Activated CD8-positive, alpha-beta memory T cell treated with anti-CD3 and anti-CD28 coated beads for 4 hours (primary cell): ENCODE measurements at regions not wholly inside any gene's neighbourhood (a gene's known extent, or its start where the extent isn't known, plus 50 kb on each side); places are given as distances from the start of the nearest gene placed in this dataset.
"Not testable (repeated sequence)": the region's sequence is repeated elsewhere in the genome, so short reads cannot be mapped to it uniquely, and the experiment has no call there.

Experiments used
- DNase-seq, 2 donors: peaks; one replicate each; pipeline ENCODE4 v3.0.0-alpha.2; 2020; ENCODE audit warnings: low read depth in 2 of 2

DNA sequence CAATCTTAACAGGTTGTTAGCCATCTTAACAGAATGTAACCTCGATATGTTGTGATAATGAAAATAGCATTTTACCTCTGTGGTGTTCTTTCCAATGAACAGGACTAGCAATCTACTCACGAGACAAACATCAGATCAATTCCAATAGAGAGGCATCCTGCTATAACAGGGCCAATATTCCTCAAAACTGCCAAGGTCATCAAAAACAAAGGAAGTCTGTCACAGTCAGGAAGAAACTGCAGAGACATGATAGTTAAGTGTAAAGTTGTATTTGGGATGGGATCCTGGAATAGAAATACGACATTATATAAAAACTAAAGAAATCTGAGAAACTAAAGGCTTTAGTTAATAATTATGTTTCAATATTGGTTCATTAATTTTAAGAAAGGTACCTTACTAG, 588.9 kb upstream of the NETO1 start:
- DNase-seq = no peak

- no peak for DNase-seq
Observed at GRCh38 chr18:73452866-73453265, 585.1 kb upstream of the NETO1 start.

GRCh38 chr18:73446502-73446901, 578.7 kb upstream of the NETO1 start:
- DNase-seq = no peak

DNA sequence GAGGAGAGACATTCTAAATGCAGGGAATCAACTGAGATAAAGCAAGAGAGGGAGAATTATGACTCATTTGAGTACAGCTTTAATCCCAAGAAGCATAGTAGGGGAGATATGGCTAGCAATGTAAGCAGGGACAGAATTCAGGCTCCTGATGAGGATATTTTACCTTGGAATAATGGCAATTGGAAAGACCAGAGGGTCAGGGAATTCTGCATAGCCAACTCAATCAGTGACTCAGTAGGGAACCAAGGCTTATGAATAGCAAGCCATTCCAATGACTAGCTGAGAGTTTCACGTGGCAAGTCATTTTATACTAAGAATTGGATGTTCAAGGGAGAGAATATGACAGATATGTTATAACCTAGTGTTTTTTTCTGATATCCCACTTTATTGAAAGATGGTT, 563.8 kb upstream of the NETO1 start:
- no peak for DNase-seq

DNA sequence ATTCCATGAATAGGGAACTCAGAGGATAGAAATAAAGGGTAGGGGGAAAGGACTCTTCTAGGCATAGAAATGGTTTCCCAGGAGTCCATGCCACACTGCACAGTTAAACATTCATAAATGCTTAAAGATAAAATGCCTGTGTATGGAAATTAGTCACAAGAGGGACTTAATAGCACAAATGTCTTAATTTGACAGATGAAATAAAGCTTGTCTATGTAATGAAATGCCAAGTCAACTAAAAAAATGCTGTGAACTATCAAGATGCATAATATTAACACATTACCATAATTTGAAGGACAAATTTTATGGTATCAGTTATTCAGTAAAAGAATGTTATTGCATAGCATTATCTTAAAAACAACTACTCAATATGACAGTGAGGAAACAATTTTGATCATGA, 553.2 kb upstream of the NETO1 start:
- DNase-seq = no peak

GRCh38 chr18:73419531-73419930, 551.7 kb upstream of the NETO1 start:
- DNase-seq = no peak

DNA sequence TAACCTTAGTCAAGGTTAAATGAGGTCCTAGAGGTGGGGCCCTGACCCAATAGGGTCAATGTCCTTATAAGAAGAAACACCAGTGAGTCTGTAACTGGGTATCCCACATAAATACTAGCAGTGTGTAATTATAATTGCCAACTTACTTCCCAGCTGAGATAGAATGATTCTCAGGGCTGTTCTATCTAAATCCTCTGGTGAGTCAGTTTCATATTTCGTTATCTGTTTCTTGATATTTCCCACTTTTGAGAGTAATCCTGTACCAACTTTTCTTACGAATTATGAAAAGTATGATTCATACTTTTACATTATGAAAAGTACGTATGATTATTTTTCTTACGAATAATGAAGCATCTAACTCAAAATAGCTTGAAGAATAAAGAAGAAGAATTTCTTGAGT, 546.8 kb upstream of the NETO1 start:
- no peak for DNase-seq

DNA sequence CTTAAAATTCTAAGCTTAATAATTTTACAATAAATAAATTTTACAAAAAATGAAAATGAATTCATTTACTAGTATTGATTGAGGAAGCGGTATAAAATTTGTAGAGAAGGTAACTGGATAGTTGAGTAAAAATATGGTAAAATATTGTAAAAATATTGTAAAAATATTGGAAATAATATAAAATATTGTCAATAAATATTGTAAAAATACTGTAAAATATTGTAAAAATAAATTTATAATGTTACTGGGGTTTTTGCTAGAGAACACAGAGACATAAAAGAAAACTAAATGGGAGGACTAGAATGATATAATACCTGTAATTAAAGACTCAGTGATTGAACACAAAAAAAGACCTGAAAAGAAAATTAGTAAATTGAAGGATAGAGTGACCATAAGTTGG, 546.3 kb upstream of the NETO1 start:
- no peak for DNase-seq

GRCh38 chr18:73409242-73409641, 541.5 kb upstream of the NETO1 start:
- no peak for DNase-seq

DNA sequence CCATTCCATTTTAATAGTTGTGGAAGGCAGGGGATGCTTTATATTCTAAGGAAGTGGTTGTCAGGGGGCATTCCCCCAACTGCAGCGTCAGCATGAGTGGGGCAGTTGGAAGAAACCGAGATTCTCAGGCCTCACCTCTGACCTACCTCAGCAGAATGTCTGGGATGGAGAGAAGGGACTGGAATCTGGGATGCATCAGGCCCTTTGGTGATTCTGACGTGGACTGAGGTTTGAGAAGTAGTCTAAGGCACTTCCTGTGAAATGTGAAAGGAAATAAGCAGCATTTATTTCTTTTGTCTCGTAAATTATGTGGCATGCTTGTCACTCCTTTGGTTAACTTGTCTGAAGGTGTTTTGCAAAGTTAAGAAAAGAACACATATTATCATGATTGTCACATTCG, 540.7 kb upstream of the NETO1 start:
- no peak for DNase-seq

- DNase-seq = no peak
Observed at GRCh38 chr18:73407506-73407905, 539.7 kb upstream of the NETO1 start.

DNA sequence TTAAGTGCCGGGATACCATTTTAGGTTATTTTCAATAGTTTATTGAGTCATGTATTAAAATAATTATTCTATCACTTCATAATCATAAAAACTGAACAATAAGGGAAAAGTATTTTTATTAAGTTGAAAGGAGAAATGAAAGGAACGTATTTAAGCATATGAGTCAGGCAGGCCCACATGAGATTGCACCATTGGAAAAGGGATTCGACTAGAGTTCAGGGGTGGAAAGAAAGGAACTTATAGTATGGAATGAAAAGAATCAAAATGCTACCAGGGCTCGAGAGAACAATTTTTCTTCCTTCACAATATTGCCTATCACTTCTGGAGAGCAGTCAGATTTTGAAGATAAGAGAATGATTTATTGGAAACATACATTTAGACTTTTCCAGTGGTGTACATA, 516.5 kb upstream of the NETO1 start:
- no peak for DNase-seq

DNA sequence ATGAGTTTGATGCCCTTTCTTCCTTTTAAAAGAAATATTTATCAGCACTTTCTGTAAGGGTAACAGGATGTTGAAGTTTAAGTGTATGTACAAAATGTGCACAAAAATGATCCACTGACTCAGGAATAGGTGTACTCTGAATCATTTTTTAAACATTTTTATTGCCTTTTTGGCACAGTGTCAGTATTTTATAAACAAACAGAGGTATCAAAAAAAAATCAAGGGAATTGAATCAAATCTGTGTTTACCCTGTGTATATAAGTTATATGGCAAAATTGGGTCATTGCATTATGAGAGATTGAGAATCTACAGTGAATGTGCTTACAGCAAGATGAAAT, 513.9 kb upstream of the NETO1 start:
- no peak for DNase-seq

- no peak for DNase-seq
Observed at GRCh38 chr18:73381016-73381698, 513.4 kb upstream of the NETO1 start.

- no peak for DNase-seq
Observed at GRCh38 chr18:73366713-73367112, 498.9 kb upstream of the NETO1 start.

DNA sequence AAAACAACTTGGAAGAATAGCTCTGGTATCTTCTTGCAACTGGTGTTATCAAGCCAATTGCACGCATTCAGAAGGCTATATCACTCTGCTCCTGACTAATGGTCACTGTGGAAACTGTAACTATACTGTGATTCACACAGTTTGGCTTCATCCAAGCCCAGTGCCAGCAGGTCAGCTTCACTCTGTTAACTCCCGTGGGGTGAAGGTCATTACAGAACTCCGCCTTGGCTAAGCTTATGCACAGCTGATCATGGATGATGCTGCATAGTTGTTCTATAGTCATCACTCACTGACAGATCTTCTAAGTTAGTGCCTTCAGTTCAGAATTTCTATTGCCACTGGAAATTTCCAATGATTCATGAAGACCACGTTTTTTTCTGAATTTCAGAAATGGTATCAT, 497.2 kb upstream of the NETO1 start:
- DNase-seq = no peak

- no peak for DNase-seq
Observed at GRCh38 chr18:73355121-73355520, 487.3 kb upstream of the NETO1 start.

DNA sequence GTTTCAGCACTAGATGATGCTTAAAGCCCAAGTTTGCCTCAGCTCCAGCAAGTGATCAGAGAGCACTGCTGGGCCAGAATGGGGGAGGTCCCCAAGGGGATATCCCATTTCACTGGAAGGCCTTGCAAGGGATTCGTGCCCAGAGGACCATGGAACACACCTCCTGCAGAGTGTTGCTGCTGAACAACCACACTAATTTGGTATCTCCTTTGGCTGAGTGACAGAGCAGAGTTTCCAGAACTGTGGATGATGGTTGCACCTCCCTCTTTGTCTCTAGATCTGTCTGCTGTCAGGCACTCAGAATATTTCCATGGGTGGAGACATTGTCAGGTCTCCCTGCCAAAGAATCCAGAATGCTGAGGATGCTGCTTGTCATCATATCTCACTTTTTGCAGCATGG, 484.8 kb upstream of the NETO1 start:
- DNase-seq = no peak

- no peak for DNase-seq
Observed at GRCh38 chr18:73340135-73340977, 472.6 kb upstream of the NETO1 start.

DNA sequence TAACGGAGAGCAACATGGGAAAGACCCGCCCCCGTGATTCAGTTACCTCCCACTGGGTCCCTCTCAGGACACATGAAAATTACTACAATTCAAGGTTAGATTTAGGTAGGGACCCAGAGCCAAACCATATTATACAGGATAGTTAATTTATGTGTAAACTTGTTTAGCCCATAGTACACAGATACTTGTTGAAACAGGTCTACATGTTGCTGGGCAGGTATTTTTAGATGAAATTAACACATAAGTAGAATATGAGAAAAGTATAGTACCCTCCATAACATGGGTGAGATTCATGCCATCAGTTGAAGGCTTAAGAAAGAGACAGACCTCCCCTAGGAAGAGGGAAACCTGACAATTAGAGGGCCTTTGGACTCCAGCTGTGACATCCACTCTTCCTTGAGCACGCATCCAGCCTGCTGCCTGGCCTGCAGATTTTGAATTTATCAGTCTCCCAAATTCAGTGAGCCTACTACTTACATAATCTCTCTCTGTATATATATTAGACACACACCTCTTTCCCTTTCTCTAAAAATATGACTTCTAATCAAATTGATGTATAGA, 463.5 kb upstream of the NETO1 start:
- DNase-seq = no peak

DNA sequence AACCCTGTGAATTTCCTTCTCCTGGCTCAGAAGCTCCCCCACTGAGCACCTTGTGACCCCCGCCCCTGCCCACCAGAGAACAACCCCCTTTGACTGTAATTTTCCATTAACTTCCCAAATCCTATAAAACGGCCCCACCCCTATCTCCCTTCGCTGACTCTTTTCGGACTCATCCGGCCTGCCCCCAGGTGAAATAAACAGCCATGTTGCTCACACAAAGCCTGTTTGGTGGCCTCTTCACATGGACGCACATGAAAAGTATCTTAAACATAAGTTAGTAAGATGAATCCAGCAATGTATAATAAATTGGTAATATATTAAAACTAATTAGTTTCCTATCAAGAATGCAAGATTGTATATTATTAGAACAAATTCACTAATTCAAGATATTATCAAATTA, 462.3 kb upstream of the NETO1 start:
- DNase-seq = not testable (repeated sequence)

- not testable (repeated sequence) for DNase-seq
Observed at GRCh38 chr18:73324187-73324831, 456.5 kb upstream of the NETO1 start.
